Loucy (cell line): ENCODE measurements at regions not wholly inside any gene's neighbourhood (a gene's known extent, or its start where the extent isn't known, plus 50 kb on each side); places are given as distances from the start of the nearest gene placed in this dataset.

Experiments
- H2AFZ ChIP-seq: fragments of 200-600 bp; sonication (generic); 2 replicates; pipeline ENCODE4 v1.6.0; 2016; ENCODE audit warnings: antibody characterized with exemption, mild to moderate bottlenecking, low read length, moderate library complexity
- H3F3A ChIP-seq: fragments of 200-600 bp; 2 replicates; pipeline ENCODE4 v1.6.0; 2016; ENCODE audit warnings: antibody characterized with exemption, low read depth, mild to moderate bottlenecking
- H3K27me3 ChIP-seq: fragments of 200-600 bp; sonication (generic); 2 replicates; pipeline ENCODE4 v1.6.1; 2014; ENCODE audit warnings: low read length, mild to moderate bottlenecking; ENCODE audit not compliant: insufficient read depth, poor library complexity, severe bottlenecking
- H3K36me3 ChIP-seq: fragments of 200-600 bp; sonication (generic); 2 replicates; pipeline ENCODE4 v1.6.1; 2016; ENCODE audit warnings: low read length; ENCODE audit not compliant: insufficient read depth
- H3K4me1 ChIP-seq: fragments of 200-600 bp; sonication (generic); 2 replicates; pipeline ENCODE4 v1.5.1; 2014; ENCODE audit warnings: low read length, mild to moderate bottlenecking; ENCODE audit not compliant: insufficient read depth, poor library complexity, severe bottlenecking
- H3K4me2 ChIP-seq: fragments of 200-600 bp; sonication (generic); 2 replicates; pipeline ENCODE4 v1.6.0; 2014; ENCODE audit warnings: antibody characterized with exemption, low read length, low read depth, mild to moderate bottlenecking; ENCODE audit not compliant: poor library complexity, severe bottlenecking
- H3K4me3 ChIP-seq: fragments of 200-600 bp; sonication (generic); 2 replicates; pipeline ENCODE4 v1.5.1; 2014; ENCODE audit warnings: low read length, mild to moderate bottlenecking, mixed read lengths; ENCODE audit not compliant: poor library complexity, severe bottlenecking
- H3K79me2 ChIP-seq: fragments of 200-600 bp; sonication (generic); 2 replicates; pipeline ENCODE4 v1.6.1; 2014; ENCODE audit warnings: low read length; ENCODE audit not compliant: insufficient read depth
- H3K9ac ChIP-seq: fragments of 200-600 bp; sonication (generic); 2 replicates; pipeline ENCODE4 v1.6.0; 2014; ENCODE audit warnings: mild to moderate bottlenecking, low read depth, low read length, moderate library complexity; ENCODE audit not compliant: poor library complexity, severe bottlenecking
- H3K9me2 ChIP-seq: fragments of 200-600 bp; sonication (generic); replicated peaks from 2 replicates; pipeline ENCODE4 v1.6.1; 2016; ENCODE audit warnings: low read depth, low read length, mixed read lengths
- H3K9me3 ChIP-seq: fragments of 200-600 bp; sonication (generic); 2 replicates; pipeline ENCODE4 v1.6.1; 2014; ENCODE audit warnings: mild to moderate bottlenecking, antibody characterized with exemption, low read length, low read depth; ENCODE audit not compliant: insufficient read depth
- H4K20me1 ChIP-seq: fragments of 200-600 bp; sonication (generic); 2 replicates; pipeline ENCODE4 v1.6.0; 2014; ENCODE audit warnings: antibody characterized with exemption, low read length, mild to moderate bottlenecking; ENCODE audit not compliant: insufficient read depth, poor library complexity, severe bottlenecking
- EZH2phosphoT487 ChIP-seq: fragments of 200-600 bp; IDR thresholded peaks from 2 replicates; pipeline ENCODE4 v1.6.1; 2018; ENCODE audit warnings: antibody characterized with exemption, mild to moderate bottlenecking, moderate library complexity, borderline replicate concordance
- TF ChIP-seq, protein P1 (sequence below): fragments of 200-600 bp; sonication (generic); conservative IDR thresholded peaks from 2 replicates; pipeline ENCODE4 v1.5.1; 2014; ENCODE audit warnings: mild to moderate bottlenecking, antibody characterized with exemption, low read length

DNA sequence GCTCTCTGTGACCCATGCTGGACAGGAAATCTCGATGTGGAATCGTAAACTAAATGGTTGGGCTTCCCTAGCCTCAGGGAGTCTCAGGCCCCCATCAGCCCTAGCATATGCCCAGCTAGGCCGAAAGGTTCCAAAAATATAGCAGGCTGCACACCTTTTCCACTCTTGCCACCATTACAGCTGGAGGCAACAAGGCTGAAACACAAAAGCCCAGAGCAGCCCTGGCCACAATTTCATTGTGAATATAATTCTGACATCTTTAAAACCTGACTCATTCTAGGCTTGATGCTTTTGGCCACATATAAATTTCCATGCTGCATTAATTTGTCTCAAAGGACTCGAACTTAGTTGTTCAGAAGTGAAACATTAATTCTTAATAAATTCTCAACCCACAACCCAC is 382.2 kb downstream of the GRIN2B start:
- no peaks in the 10 kb centered on the region for H3K4me1 ChIP-seq
- H3K79me2 ChIP-seq = no peaks in the 10 kb centered on the region
- no peaks in the 10 kb centered on the region for H3K27me3 ChIP-seq
- no peaks in the 10 kb centered on the region for H3K9me3 ChIP-seq
- no peaks in the 10 kb centered on the region for H3K9me2 ChIP-seq
- no peak overlapping the region for H3K9ac ChIP-seq
- H3K36me3 ChIP-seq = no peaks in the 10 kb centered on the region
- H3K4me3 ChIP-seq = no peak overlapping the region
- H3F3A ChIP-seq = no peaks in the 10 kb centered on the region
- TF ChIP-seq, protein P1, sequence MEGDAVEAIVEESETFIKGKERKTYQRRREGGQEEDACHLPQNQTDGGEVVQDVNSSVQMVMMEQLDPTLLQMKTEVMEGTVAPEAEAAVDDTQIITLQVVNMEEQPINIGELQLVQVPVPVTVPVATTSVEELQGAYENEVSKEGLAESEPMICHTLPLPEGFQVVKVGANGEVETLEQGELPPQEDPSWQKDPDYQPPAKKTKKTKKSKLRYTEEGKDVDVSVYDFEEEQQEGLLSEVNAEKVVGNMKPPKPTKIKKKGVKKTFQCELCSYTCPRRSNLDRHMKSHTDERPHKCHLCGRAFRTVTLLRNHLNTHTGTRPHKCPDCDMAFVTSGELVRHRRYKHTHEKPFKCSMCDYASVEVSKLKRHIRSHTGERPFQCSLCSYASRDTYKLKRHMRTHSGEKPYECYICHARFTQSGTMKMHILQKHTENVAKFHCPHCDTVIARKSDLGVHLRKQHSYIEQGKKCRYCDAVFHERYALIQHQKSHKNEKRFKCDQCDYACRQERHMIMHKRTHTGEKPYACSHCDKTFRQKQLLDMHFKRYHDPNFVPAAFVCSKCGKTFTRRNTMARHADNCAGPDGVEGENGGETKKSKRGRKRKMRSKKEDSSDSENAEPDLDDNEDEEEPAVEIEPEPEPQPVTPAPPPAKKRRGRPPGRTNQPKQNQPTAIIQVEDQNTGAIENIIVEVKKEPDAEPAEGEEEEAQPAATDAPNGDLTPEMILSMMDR = no peak
- TF ChIP-seq EZH2phosphoT487 = no peak
- H2AFZ ChIP-seq = no peak overlapping the region
- no peak overlapping the region for H3K4me2 ChIP-seq
- no peaks in the 10 kb centered on the region for H4K20me1 ChIP-seq

GRCh38 chr12:13597837-13598236 is 383.6 kb downstream of the GRIN2B start:
- no peak overlapping the region for H3K4me2 ChIP-seq
- no peak overlapping the region for H3K4me3 ChIP-seq
- TF ChIP-seq, protein P1 = no peak
- TF ChIP-seq EZH2phosphoT487 = no peak
- no peaks in the 10 kb centered on the region for H3K27me3 ChIP-seq
- H3K79me2 ChIP-seq = no peaks in the 10 kb centered on the region
- no peaks in the 10 kb centered on the region for H4K20me1 ChIP-seq
- H2AFZ ChIP-seq = no peak overlapping the region
- H3K36me3 ChIP-seq = no peaks in the 10 kb centered on the region
- no peak overlapping the region for H3K9ac ChIP-seq
- no peaks in the 10 kb centered on the region for H3K9me3 ChIP-seq
- no peaks in the 10 kb centered on the region for H3F3A ChIP-seq
- H3K9me2 ChIP-seq = no peaks in the 10 kb centered on the region
- no peaks in the 10 kb centered on the region for H3K4me1 ChIP-seq

DNA sequence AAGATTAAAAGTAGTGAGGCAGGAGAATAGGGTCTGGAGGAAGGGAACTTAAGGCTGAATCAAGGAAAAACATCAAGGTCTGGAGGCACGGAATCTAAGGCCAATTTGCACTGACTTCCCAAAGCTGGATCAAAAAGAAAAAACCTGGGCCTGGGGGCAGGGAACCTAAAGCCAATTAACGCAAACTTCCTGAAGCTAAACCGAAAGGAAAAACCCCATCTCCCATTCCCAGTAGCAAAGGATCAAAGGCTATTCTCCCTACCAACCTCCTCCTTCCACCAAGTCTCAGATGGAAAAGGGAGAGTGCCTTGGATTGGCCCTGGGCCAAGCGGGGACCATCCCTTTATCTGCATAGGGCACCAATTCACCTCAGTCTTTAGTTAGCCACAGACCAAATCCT is 384.2 kb downstream of the GRIN2B start:
- H4K20me1 ChIP-seq = no peaks in the 10 kb centered on the region
- no peaks in the 10 kb centered on the region for H3F3A ChIP-seq
- H3K79me2 ChIP-seq = no peaks in the 10 kb centered on the region
- no peaks in the 10 kb centered on the region for H3K9me3 ChIP-seq
- no peak overlapping the region for H3K4me2 ChIP-seq
- H3K9me2 ChIP-seq = no peaks in the 10 kb centered on the region
- no peak for TF ChIP-seq EZH2phosphoT487
- TF ChIP-seq, protein P1 = no peak
- no peaks in the 10 kb centered on the region for H3K36me3 ChIP-seq
- H3K27me3 ChIP-seq = no peaks in the 10 kb centered on the region
- H3K4me3 ChIP-seq = no peak overlapping the region
- no peak overlapping the region for H2AFZ ChIP-seq
- no peaks in the 10 kb centered on the region for H3K4me1 ChIP-seq
- no peak overlapping the region for H3K9ac ChIP-seq
